Renal cortex interstitium (tissue), 11 donors: ENCODE measurements at regions not wholly inside any gene's neighbourhood (a gene's known extent, or its start where the extent isn't known, plus 50 kb on each side); places are given as distances from the start of the nearest gene placed in this dataset.

Experiments used
- DNase-seq, 11 donors: peaks; one replicate each; pipeline ENCODE4 v3.0.0-alpha.2; 2013; ENCODE audit warnings: low read depth in 9 of 11, low spot score in 4 of 11; ENCODE audit errors: extremely low read depth in 1 of 11

GRCh38 chr10:78812571-78813318 is 256.0 kb upstream of the ZMIZ1 start:
- no peak for DNase-seq

- no peak for DNase-seq
Measured at GRCh38 chr10:78813526-78813925, 255.2 kb upstream of the ZMIZ1 start.

- DNase-seq = no peak
Measured at GRCh38 chr10:78813998-78814399, 254.8 kb upstream of the ZMIZ1 start.

- no peak for DNase-seq
Measured at GRCh38 chr10:78814407-78814806, 254.4 kb upstream of the ZMIZ1 start.

GRCh38 chr10:78815702-78816334 is 252.9 kb upstream of the ZMIZ1 start:
- no peak for DNase-seq

GRCh38 chr10:78817361-78817760 is 251.4 kb upstream of the ZMIZ1 start:
- no peak for DNase-seq

GRCh38 chr10:78817804-78818203 is 251.0 kb upstream of the ZMIZ1 start:
- DNase-seq = no peak

GRCh38 chr10:78819361-78820006 is 249.3 kb upstream of the ZMIZ1 start:
- no peak for DNase-seq

- DNase-seq = no peak
Measured at GRCh38 chr10:78820007-78820362, 248.8 kb upstream of the ZMIZ1 start.

- DNase-seq = no peak
Measured at GRCh38 chr10:78821052-78821451, 247.7 kb upstream of the ZMIZ1 start.

- no peak for DNase-seq
Measured at GRCh38 chr10:78828647-78829539, 239.9 kb upstream of the ZMIZ1 start.

GRCh38 chr10:78829565-78829964 is 239.2 kb upstream of the ZMIZ1 start:
- DNase-seq = no peak

GRCh38 chr10:78830062-78830975 is 238.4 kb upstream of the ZMIZ1 start:
- DNase-seq = no peak

GRCh38 chr10:78830976-78831375 is 237.8 kb upstream of the ZMIZ1 start:
- DNase-seq = no peak

- DNase-seq = no peak
Measured at GRCh38 chr10:78831461-78831860, 237.3 kb upstream of the ZMIZ1 start.

- no peak for DNase-seq
Measured at GRCh38 chr10:78832281-78832680, 236.5 kb upstream of the ZMIZ1 start.

- DNase-seq = no peak
Measured at GRCh38 chr10:78838141-78838657, 230.6 kb upstream of the ZMIZ1 start.

GRCh38 chr10:78843495-78843894 is 225.3 kb upstream of the ZMIZ1 start:
- DNase-seq = no peak
